Hepatocyte (in vitro differentiated cells): ENCODE measurements at regions not wholly inside any gene's neighbourhood (a gene's known extent, or its start where the extent isn't known, plus 50 kb on each side); places are given as distances from the start of the nearest gene placed in this dataset.

Experiments
- DNase-seq: peaks from one replicate; pipeline ENCODE4 v3.0.0-alpha.2; 2016; ENCODE audit warnings: low spot score
- H2AFZ ChIP-seq: fragments of 200-600 bp; sonication (generic); 2 replicates; pipeline ENCODE4 v1.6.0; 2016; ENCODE audit warnings: antibody characterized with exemption, mild to moderate bottlenecking
- H3K27ac ChIP-seq: fragments of 200-600 bp; sonication (generic); 2 replicates; pipeline ENCODE4 v1.5.1; 2016; ENCODE audit warnings: mild to moderate bottlenecking
- H3K27me3 ChIP-seq: fragments of 200-600 bp; sonication (generic); 2 replicates; pipeline ENCODE4 v1.6.1; 2016
- H3K36me3 ChIP-seq: fragments of 200-600 bp; sonication (generic); replicated peaks from 2 replicates; pipeline ENCODE4 v1.5.1; 2016; ENCODE audit warnings: low read depth; ENCODE audit not compliant: insufficient read depth
- H3K4me1 ChIP-seq: fragments of 200-600 bp; sonication (generic); 2 replicates; pipeline ENCODE4 v1.5.1; 2016; ENCODE audit warnings: mild to moderate bottlenecking, moderate library complexity; ENCODE audit not compliant: insufficient read depth
- H3K4me2 ChIP-seq: fragments of 200-600 bp; sonication (generic); 2 replicates; pipeline ENCODE4 v1.6.0; 2016
- H3K4me3 ChIP-seq: fragments of 200-600 bp; sonication (generic); 2 replicates; pipeline ENCODE4 v1.5.1; 2016; ENCODE audit warnings: mild to moderate bottlenecking
- H3K79me2 ChIP-seq: fragments of 200-600 bp; sonication (generic); 2 replicates; pipeline ENCODE4 v1.6.0; 2017; ENCODE audit warnings: mild to moderate bottlenecking
- H3K9me2 ChIP-seq: fragments of 200-600 bp; sonication (generic); replicated peaks from 2 replicates; pipeline ENCODE4 v1.6.0; 2017; ENCODE audit warnings: mild to moderate bottlenecking; ENCODE audit not compliant: insufficient read depth
- H3K9me3 ChIP-seq: fragments of 200-600 bp; sonication (generic); 2 replicates; pipeline ENCODE4 v1.5.1; 2016; ENCODE audit warnings: low read depth, mild to moderate bottlenecking
- H4K20me1 ChIP-seq: fragments of 200-600 bp; sonication (generic); 2 replicates; pipeline ENCODE4 v1.6.0; 2016; ENCODE audit warnings: mild to moderate bottlenecking; ENCODE audit not compliant: insufficient read depth, poor library complexity, severe bottlenecking
- EZH2 ChIP-seq: fragments of 200-600 bp; sonication (generic); IDR thresholded peaks from 2 replicates; pipeline ENCODE4 v1.6.1; 2016; ENCODE audit warnings: antibody characterized with exemption, mild to moderate bottlenecking, borderline replicate concordance
- EZH2phosphoT487 ChIP-seq: fragments of 200-600 bp; sonication (generic); IDR thresholded peaks from one replicate; pipeline ENCODE4 v1.6.1; 2018; ENCODE audit warnings: antibody characterized with exemption, mild to moderate bottlenecking, low read depth, moderate library complexity; ENCODE audit not compliant: unreplicated experiment, severe bottlenecking
- WGBS: methylation state at CpG from one replicate; pipeline ENCODE4 v1.1.6; 2016; ENCODE audit warnings: low lambda C conversion rate; ENCODE audit errors: missing lambda C conversion rate; 5-methylcytosine and 5-hydroxymethylcytosine counted together
- TF ChIP-seq, protein P1 (sequence below): fragments of 200-600 bp; sonication (generic); IDR thresholded peaks from 2 replicates; pipeline ENCODE4 v1.5.1; 2016; ENCODE audit warnings: antibody characterized with exemption, mild to moderate bottlenecking; ENCODE audit not compliant: poor library complexity

- Histone ChIP-seq H4K20me1 (no peaks in the 10 kb centered on the region), H3K4me2 (no peak overlapping the region), H3K79me2 (no peaks in the 10 kb centered on the region), H3K9me3 (no peaks in the 10 kb centered on the region), H3K27me3 (peaks cover 6% of the 10 kb centered on the region), H3K4me3 (no peak overlapping the region), H3K27ac (no peak overlapping the region), H2AFZ (no peak overlapping the region), H3K36me3 (no peaks in the 10 kb centered on the region), H3K4me1 (no peaks in the 10 kb centered on the region), H3K9me2 (no peaks in the 10 kb centered on the region)
- DNase-seq, result no peak
- TF ChIP-seq, protein P1, sequence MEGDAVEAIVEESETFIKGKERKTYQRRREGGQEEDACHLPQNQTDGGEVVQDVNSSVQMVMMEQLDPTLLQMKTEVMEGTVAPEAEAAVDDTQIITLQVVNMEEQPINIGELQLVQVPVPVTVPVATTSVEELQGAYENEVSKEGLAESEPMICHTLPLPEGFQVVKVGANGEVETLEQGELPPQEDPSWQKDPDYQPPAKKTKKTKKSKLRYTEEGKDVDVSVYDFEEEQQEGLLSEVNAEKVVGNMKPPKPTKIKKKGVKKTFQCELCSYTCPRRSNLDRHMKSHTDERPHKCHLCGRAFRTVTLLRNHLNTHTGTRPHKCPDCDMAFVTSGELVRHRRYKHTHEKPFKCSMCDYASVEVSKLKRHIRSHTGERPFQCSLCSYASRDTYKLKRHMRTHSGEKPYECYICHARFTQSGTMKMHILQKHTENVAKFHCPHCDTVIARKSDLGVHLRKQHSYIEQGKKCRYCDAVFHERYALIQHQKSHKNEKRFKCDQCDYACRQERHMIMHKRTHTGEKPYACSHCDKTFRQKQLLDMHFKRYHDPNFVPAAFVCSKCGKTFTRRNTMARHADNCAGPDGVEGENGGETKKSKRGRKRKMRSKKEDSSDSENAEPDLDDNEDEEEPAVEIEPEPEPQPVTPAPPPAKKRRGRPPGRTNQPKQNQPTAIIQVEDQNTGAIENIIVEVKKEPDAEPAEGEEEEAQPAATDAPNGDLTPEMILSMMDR, result no peak
- TF ChIP-seq EZH2 (no peak), EZH2phosphoT487 (no peak)
- WGBS, result 74% methylated on average over 1 of the region's 1 CpG
These were observed 186.5 kb upstream of the LHX5 start for GRCh38 chr12:113658006-113658655.

DNA sequence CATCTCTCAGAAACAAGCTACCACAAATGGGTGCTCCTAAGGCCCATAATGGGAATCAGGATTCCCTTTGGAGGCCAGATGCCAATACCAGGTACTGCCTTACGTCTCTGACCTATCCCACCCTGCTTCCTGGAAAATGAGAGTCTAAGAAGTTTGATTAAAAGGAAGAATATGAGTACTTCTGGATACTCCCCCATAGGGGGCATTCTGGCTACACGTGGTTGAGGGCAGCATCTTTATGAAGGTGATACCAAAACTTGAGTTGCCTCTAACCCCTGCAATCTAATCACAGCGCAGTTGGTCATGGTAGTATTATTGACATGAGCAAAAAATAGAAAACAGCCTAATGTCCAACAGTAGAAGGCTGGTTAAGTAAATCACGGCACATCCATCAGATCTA is 184.2 kb upstream of the LHX5 start:
- TF ChIP-seq, protein P1, result no peak
- TF ChIP-seq EZH2, result no peak
- TF ChIP-seq EZH2phosphoT487, result no peak
- Histone ChIP-seq H3K79me2 (no peaks in the 10 kb centered on the region), H3K4me3 (no peak overlapping the region), H3K36me3 (no peaks in the 10 kb centered on the region), H3K4me2 (no peak overlapping the region), H3K4me1 (no peaks in the 10 kb centered on the region), H3K9me2 (no peaks in the 10 kb centered on the region), H3K27ac (no peak overlapping the region), H3K9me3 (no peaks in the 10 kb centered on the region), H2AFZ (no peak overlapping the region), H4K20me1 (no peaks in the 10 kb centered on the region), H3K27me3 (no peaks in the 10 kb centered on the region)
- 79% methylated on average over 4 of the region's 4 CpGs for WGBS
- no peak for DNase-seq

- Histone ChIP-seq H3K4me1 (no peaks in the 10 kb centered on the region), H3K27ac (no peak overlapping the region), H3K4me3 (no peak overlapping the region), H3K36me3 (no peaks in the 10 kb centered on the region), H3K9me2 (no peaks in the 10 kb centered on the region), H2AFZ (no peak overlapping the region), H3K79me2 (no peaks in the 10 kb centered on the region), H4K20me1 (no peaks in the 10 kb centered on the region), H3K4me2 (no peak overlapping the region), H3K27me3 (no peaks in the 10 kb centered on the region), H3K9me3 (no peaks in the 10 kb centered on the region)
- no peak for TF ChIP-seq EZH2
- TF ChIP-seq, protein P1, result no peak
- no peak for TF ChIP-seq EZH2phosphoT487
- 81% methylated on average over 3 of the region's 3 CpGs for WGBS
- DNase-seq, result no peak
These were observed 183.8 kb upstream of the LHX5 start for GRCh38 chr12:113655479-113655878.
